MCF 10A (cell line): ENCODE measurements at regions not wholly inside any gene's neighbourhood (a gene's known extent, or its start where the extent isn't known, plus 50 kb on each side); places are given as distances from the start of the nearest gene placed in this dataset.

Source experiments
- BruUV-seq: library from RNA; stranded (reverse); fragments of 400-500 nt; replicated peaks from 2 replicates; lab custom pipeline; 2021; lab: Mats Ljungman, UMichigan
- CTCF ChIA-PET: fragments of 300-600 bp; sonication (Branson Sonifier 250); formaldehyde crosslinking; extraction: SDS; loops from one replicate; lab custom pipeline; 2021; ENCODE audit warnings: antibody characterized with exemption, inconsistent platforms; lab: Yijun Ruan, JAX
- POLR2A ChIA-PET: fragments of 300-600, 350-650 bp; sonication (Branson Sonifier 250); formaldehyde crosslinking; extraction: SDS; loops from one replicate; lab custom pipeline; 2020; ENCODE audit warnings: antibody characterized with exemption, inconsistent platforms; lab: Yijun Ruan, JAX
- DNase-seq: peaks from one replicate; pipeline ENCODE4 v3.0.0-alpha.2; 2018; ENCODE audit not compliant: unreplicated experiment
- H3K27ac Mint-ChIP-seq: one replicate; pipeline ENCODE4 v1.8.0; 2022; ENCODE audit warnings: mild to moderate bottlenecking, low read depth, mixed read lengths; ENCODE audit not compliant: unreplicated experiment
- H3K27me3 Mint-ChIP-seq: one replicate; pipeline ENCODE4 v1.8.0; 2022; ENCODE audit warnings: mixed read lengths; ENCODE audit not compliant: insufficient read depth, unreplicated experiment
- H3K36me3 Mint-ChIP-seq: one replicate; pipeline ENCODE4 v1.8.0; 2022; ENCODE audit warnings: mild to moderate bottlenecking, moderate library complexity, mixed read lengths; ENCODE audit not compliant: insufficient read depth, unreplicated experiment
- H3K4me1 Mint-ChIP-seq: one replicate; pipeline ENCODE4 v1.8.0; 2022; ENCODE audit warnings: mixed read lengths; ENCODE audit not compliant: insufficient read depth, unreplicated experiment
- H3K4me3 Mint-ChIP-seq: one replicate; pipeline ENCODE4 v1.8.0; 2022; ENCODE audit warnings: mild to moderate bottlenecking, moderate library complexity, mixed read lengths; ENCODE audit not compliant: unreplicated experiment
- H3K9me3 Mint-ChIP-seq: one replicate; pipeline ENCODE4 v1.8.0; 2022; ENCODE audit warnings: mixed read lengths; ENCODE audit not compliant: unreplicated experiment
- intact Hi-C: fragments of 100-400 bp; cut with micrococcal nuclease; formaldehyde crosslinking; loops from 2 replicates; pipeline ENCODE4 v1.14.1; 2022
- TF ChIP-seq, protein P1 (sequence below): fragments of 200-600 bp; IDR thresholded peaks from one replicate; pipeline ENCODE4 v1.8.0; 2022; ENCODE audit warnings: antibody characterized with exemption, mild to moderate bottlenecking; ENCODE audit not compliant: unreplicated experiment

DNA sequence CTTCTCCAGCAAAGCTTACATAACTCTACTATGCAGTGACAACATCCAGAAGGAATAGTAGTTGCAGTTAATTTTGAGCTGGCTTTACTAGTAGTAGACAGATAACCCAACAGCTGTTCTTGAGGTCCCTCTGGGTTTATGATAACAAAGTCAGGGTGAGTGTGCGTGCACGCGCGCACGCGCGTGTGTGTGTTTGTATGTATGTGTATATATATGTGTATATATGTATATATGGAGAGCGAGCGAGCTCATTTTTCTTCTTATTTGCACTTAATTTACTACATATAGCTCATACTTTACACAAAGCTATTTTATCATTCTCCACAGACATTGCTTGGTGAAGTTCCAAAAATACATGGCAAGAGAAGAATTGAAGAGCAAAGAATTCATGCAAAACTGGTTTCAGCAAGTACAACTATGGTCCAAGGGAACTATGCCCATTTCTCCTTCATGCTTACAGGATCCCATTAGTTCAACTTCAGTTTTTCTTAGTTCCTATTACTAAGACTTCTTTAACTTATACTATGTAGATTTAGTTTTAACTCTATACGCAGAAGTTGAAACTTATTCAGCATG lies 105.9 kb upstream of the TMEM168 start:
- Mint-ChIP-seq H3K9me3 (no peaks in the 10 kb centered on the region), H3K4me1 (no peaks in the 10 kb centered on the region), H3K4me3 (no peak overlapping the region), H3K27me3 (no peaks in the 10 kb centered on the region), H3K36me3 (peaks cover 23% of the 10 kb centered on the region), H3K27ac (no peak overlapping the region)
- ChIA-PET CTCF (interaction anchor here (0.6 to 7.1 kb wide), 8 partner anchors 11 to 396 kb away, joined by 3 to 68 read pairs (median 4); no protein-coding TSS in a partner anchor), POLR2A (interaction anchor here (0.7 kb wide), 1 partner anchor 351 kb away, joined by 3 read pairs; no protein-coding TSS in a partner anchor)
- no peak for DNase-seq
- no TSS peak for BruUV-seq
- TF ChIP-seq, protein P1, sequence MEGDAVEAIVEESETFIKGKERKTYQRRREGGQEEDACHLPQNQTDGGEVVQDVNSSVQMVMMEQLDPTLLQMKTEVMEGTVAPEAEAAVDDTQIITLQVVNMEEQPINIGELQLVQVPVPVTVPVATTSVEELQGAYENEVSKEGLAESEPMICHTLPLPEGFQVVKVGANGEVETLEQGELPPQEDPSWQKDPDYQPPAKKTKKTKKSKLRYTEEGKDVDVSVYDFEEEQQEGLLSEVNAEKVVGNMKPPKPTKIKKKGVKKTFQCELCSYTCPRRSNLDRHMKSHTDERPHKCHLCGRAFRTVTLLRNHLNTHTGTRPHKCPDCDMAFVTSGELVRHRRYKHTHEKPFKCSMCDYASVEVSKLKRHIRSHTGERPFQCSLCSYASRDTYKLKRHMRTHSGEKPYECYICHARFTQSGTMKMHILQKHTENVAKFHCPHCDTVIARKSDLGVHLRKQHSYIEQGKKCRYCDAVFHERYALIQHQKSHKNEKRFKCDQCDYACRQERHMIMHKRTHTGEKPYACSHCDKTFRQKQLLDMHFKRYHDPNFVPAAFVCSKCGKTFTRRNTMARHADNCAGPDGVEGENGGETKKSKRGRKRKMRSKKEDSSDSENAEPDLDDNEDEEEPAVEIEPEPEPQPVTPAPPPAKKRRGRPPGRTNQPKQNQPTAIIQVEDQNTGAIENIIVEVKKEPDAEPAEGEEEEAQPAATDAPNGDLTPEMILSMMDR, result no peak
- intact Hi-C loops, result loop anchor here (5.0 kb wide), 1 partner anchor 1144 kb away; no protein-coding TSS in a partner anchor

DNA sequence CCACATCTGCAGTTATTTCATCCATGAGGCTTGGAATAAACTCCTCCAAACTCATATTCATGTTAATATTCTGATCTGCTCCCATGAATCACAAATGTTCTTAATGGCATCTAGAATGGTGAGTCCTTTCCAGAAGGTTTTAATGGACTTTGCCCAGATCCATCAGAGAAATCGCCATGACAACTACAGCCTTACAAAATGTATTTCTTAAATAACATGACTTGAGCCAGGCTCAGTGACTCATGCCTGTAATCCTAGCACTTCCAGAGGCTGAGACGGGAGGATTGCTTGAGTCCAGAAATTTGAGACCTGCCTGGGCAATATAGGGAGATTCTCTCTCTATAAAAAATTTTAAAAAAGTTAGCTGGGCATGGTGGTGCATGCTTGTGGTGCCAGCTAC lies 102.1 kb upstream of the TMEM168 start:
- POLR2A ChIA-PET, result no interaction called here
- CTCF ChIA-PET, result interaction anchor here (0.6 to 1.7 kb wide), 3 partner anchors 9 to 342 kb away, joined by 3 to 6 read pairs (median 6); no protein-coding TSS in a partner anchor
- DNase-seq, result peak; percentile 58

DNA sequence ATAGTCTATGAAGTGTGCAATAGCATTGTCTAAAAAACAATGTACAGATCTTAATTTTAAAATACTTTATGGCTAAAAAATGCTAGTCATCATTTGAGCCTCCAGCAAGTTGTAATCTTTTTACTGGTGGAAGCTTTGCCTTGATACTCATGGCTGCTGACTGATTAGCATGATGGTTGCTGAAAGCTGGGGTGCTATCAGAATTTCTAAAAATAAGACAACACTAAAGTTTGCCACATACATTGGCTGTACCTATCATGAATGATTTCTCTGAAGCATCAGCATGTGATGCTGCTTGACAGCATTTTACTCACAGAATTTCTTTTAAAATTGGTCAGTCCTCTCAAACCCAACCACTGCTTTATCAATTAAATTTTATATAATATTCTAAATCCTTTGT lies 101.5 kb upstream of the TMEM168 start:
- no peaks in the 10 kb centered on the region for H3K9me3 Mint-ChIP-seq

More for the DNA sequence above, 102.1 kb upstream of the TMEM168 start:
- Mint-ChIP-seq H3K27ac (no peak overlapping the region), H3K27me3 (no peaks in the 10 kb centered on the region), H3K9me3 (no peaks in the 10 kb centered on the region), H3K4me3 (no peak overlapping the region), H3K4me1 (no peaks in the 10 kb centered on the region), H3K36me3 (peaks cover 23% of the 10 kb centered on the region)
- intact Hi-C loops, result no loop called here
- BruUV-seq, result no TSS peak
- TF ChIP-seq, protein P1, result no peak

DNA sequence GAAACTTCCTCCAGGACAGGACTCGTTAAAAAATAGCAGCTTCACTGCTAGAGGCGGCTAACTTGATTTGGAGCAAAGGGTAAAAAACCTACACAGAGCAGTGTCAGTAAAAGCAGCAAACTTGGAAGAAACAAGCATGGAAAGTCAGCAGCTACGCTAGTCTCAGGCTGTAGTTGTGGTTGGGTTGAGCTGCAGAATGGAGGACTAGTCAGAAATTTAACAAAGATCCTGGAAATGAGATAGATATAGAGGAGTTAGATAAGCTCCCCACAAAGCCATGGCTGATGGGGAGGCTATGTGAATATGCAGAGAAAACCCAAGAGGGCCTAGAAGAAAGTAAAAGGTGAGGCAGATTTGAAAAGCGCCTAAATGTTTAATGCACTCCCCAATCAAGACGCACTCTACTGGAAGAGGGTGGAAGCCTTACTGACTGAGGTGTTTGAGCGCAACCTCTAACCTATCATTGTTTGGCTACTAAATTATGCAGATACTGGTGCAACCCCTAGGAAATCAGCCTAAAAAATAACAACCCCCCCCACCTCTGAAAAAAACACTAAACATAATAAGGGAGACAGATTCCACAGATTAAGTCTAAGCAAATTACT lies 99.7 kb upstream of the TMEM168 start:
- Mint-ChIP-seq H3K9me3 (no peaks in the 10 kb centered on the region), H3K27me3 (no peaks in the 10 kb centered on the region), H3K36me3 (peaks cover 18% of the 10 kb centered on the region), H3K4me1 (no peaks in the 10 kb centered on the region), H3K4me3 (no peak overlapping the region), H3K27ac (no peak overlapping the region)
- TF ChIP-seq, protein P1, result no peak
- no TSS peak for BruUV-seq
- ChIA-PET CTCF (interaction anchor here (0.6 to 2.1 kb wide), 4 partner anchors 8 to 634 kb away, joined by 3 to 12 read pairs (median 5); no protein-coding TSS in a partner anchor), POLR2A (interaction anchor here (0.6 kb wide), 1 partner anchor 684 kb away, joined by 3 read pairs; no protein-coding TSS in a partner anchor)
- intact Hi-C loops, result no loop called here
- DNase-seq, result no peak

More for the DNA sequence above, 101.5 kb upstream of the TMEM168 start:
- CTCF ChIA-PET, result no interaction called here
- Mint-ChIP-seq H3K36me3 (peaks cover 23% of the 10 kb centered on the region), H3K4me1 (no peaks in the 10 kb centered on the region), H3K27me3 (no peaks in the 10 kb centered on the region), H3K4me3 (no peak overlapping the region), H3K27ac (no peak overlapping the region)
- intact Hi-C loops, result no loop called here
- TF ChIP-seq, protein P1, result no peak
- no peak for DNase-seq
- BruUV-seq, result no TSS peak
- POLR2A ChIA-PET, result no interaction called here
